Smooth muscle cell (in vitro differentiated cells): ENCODE measurements at regions not wholly inside any gene's neighbourhood (a gene's known extent, or its start where the extent isn't known, plus 50 kb on each side); places are given as distances from the start of the nearest gene placed in this dataset.

Experiments used
- DNase-seq: peaks from one replicate; lab custom pipeline; 2025; ENCODE audit not compliant: unreplicated experiment; lab: John Stamatoyannopoulos, UW
- H2AFZ ChIP-seq: fragments of 200-600 bp; sonication (generic); 2 replicates; pipeline ENCODE4 v1.6.0; 2016; ENCODE audit warnings: antibody characterized with exemption, low read depth, mild to moderate bottlenecking
- H3F3A ChIP-seq: fragments of 200-600 bp; sonication (generic); 2 replicates; pipeline ENCODE4 v1.6.0; 2017; ENCODE audit warnings: antibody characterized with exemption, low read depth
- H3K27ac ChIP-seq: fragments of 200-600 bp; sonication (generic); 2 replicates; pipeline ENCODE4 v1.5.1; 2016; ENCODE audit warnings: low read depth, mild to moderate bottlenecking
- H3K27me3 ChIP-seq: fragments of 200-600 bp; sonication (generic); 2 replicates; pipeline ENCODE4 v1.6.1; 2016; ENCODE audit warnings: low read depth, mild to moderate bottlenecking
- H3K36me3 ChIP-seq: fragments of 200-600 bp; sonication (generic); 2 replicates; pipeline ENCODE4 v1.5.1; 2016; ENCODE audit warnings: low read depth
- H3K4me1 ChIP-seq: fragments of 200-600 bp; sonication (generic); 2 replicates; pipeline ENCODE4 v1.5.1; 2016; ENCODE audit warnings: low read depth
- H3K4me2 ChIP-seq: fragments of 200-600 bp; sonication (generic); 2 replicates; pipeline ENCODE4 v1.6.0; 2016; ENCODE audit warnings: mild to moderate bottlenecking
- H3K4me3 ChIP-seq: fragments of 200-600 bp; sonication (generic); 2 replicates; pipeline ENCODE4 v1.5.1; 2016; ENCODE audit warnings: mild to moderate bottlenecking
- H3K79me2 ChIP-seq: fragments of 200-600 bp; sonication (generic); 2 replicates; pipeline ENCODE4 v1.6.0; 2016; ENCODE audit warnings: low read depth, mild to moderate bottlenecking
- H3K9ac ChIP-seq: fragments of 200-600 bp; sonication (generic); 2 replicates; pipeline ENCODE4 v1.6.0; 2016; ENCODE audit warnings: low read depth
- H3K9me3 ChIP-seq: fragments of 200-600 bp; sonication (generic); replicated peaks from 2 replicates; pipeline ENCODE4 v1.5.1; 2016; ENCODE audit warnings: low read depth
- H4K20me1 ChIP-seq: fragments of 200-600 bp; sonication (generic); 2 replicates; pipeline ENCODE4 v1.6.0; 2016; ENCODE audit warnings: low read depth
- CTCF ChIP-seq: fragments of 200-600 bp; sonication (generic); IDR thresholded peaks from 2 replicates; pipeline ENCODE4 v1.5.1; 2017; ENCODE audit warnings: borderline replicate concordance, mild to moderate bottlenecking, antibody characterized with exemption; ENCODE audit not compliant: insufficient read depth, poor library complexity, severe bottlenecking
- WGBS: methylation state at CpG from one replicate; pipeline ENCODE4 v1.1.7; 2016; ENCODE audit warnings: low lambda C conversion rate; 5-methylcytosine and 5-hydroxymethylcytosine counted together

- no peak for DNase-seq
- Histone ChIP-seq H3K27me3 (peaks cover 13% of the 10 kb centered on the region), H3K79me2 (no peaks in the 10 kb centered on the region), H2AFZ (no peak overlapping the region), H3F3A (no peaks in the 10 kb centered on the region), H3K4me2 (no peak overlapping the region), H3K9me3 (no peaks in the 10 kb centered on the region), H4K20me1 (no peaks in the 10 kb centered on the region), H3K36me3 (no peaks in the 10 kb centered on the region), H3K9ac (no peak overlapping the region), H3K4me3 (no peak overlapping the region), H3K27ac (no peak overlapping the region), H3K4me1 (no peaks in the 10 kb centered on the region)
- WGBS = 92% methylated on average over 1 of the region's 1 CpG
- TF ChIP-seq CTCF = no peak
These were observed 276.8 kb downstream of the TSHZ3 start for GRCh38 chr19:31072451-31072850.

DNA sequence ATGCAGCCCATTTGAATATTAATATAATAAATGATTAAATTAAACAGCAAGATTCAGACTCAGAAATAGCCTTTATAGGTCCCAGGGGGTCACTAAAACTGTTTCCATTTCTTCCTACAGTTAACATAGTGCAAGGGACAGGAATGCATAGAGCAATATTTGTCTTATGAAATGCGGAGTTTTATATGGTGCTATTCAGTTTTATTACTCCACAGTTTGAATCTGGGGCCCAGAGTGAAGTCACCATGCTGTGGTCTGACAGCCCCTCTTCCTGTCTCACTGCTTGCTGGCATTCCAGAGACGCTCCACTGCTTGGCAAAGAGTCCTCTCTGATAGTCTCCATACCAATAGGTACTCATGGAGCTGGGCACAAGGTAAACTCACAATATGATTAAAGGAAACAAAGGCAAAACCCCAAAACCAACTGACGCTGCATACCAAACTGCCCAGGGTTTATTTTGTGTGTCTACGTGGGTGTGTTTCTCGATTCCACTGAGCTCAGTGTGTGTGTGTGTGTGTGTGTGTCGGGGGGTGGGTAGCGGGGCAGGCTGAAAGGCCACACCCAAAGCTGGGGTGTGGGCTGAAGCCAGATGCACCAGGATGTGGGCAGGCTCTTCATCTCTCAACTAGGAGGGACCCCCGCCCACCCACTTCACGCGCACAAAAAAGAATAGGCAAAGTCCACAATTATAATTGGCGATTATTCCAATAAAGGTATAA is 277.9 kb downstream of the TSHZ3 start:
- Histone ChIP-seq H3K9me3 (no peaks in the 10 kb centered on the region), H3K79me2 (no peaks in the 10 kb centered on the region), H3K27me3 (peaks cover 13% of the 10 kb centered on the region), H4K20me1 (no peaks in the 10 kb centered on the region), H2AFZ (no peak overlapping the region), H3K4me3 (no peak overlapping the region), H3K4me2 (no peak overlapping the region), H3K27ac (no peak overlapping the region), H3F3A (no peaks in the 10 kb centered on the region), H3K9ac (no peak overlapping the region), H3K4me1 (no peaks in the 10 kb centered on the region), H3K36me3 (no peaks in the 10 kb centered on the region)
- 88% methylated on average over 11 of the region's 11 CpGs for WGBS
- TF ChIP-seq CTCF = no peak
- DNase-seq = no peak

DNA sequence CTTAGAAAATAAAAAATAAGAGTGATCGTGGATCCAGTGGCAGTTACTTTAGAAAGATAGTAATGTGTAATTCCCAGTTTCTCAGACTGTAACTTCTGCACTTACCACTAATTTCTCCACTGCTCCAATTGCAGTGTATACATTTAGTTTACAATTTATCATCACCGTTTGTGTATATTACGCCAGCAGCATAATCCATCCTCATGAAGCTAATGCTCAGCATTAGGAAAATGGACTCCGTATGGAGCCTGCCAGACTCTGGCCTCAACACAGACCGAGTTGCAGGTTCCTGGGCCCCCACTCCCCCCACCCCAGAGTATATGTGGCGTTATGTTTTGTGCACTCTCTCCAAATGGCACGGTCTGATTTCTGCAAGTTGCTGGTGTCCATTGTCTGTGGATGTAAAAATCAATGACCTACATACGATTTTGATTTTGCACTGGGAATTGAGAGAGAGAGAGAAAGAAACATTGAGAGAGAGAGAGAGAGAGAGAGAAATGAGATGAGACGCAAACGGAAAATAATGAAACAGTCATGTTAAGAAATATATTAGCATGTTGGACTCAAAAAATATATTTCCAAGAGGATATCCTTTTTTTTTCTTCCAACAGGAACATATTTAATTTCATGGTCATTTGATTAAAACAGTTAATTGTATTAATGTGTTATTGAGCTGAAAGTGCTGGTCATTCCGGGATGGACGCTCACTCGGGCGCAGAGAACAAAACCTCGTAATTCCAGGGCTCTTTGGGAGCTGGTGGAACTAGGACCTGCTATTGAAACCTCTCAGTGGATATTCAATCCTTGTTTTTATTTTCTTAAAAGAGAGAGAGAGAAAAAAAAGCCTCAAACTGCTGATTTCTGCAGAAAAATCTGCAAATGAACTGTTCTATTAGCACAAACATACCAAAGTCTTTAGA is 278.8 kb downstream of the TSHZ3 start:
- no peak overlapping the region for H3K9ac ChIP-seq
- H2AFZ ChIP-seq = no peak overlapping the region
- H3K4me3 ChIP-seq = no peak overlapping the region
- H3K4me2 ChIP-seq = no peak overlapping the region
- no peak overlapping the region for H3K27ac ChIP-seq
- H3K27me3 ChIP-seq = peaks cover 13% of the 10 kb centered on the region
- no peaks in the 10 kb centered on the region for H3K4me1 ChIP-seq
- no peak for DNase-seq
- no peaks in the 10 kb centered on the region for H3K36me3 ChIP-seq
- no peaks in the 10 kb centered on the region for H3K9me3 ChIP-seq
- H4K20me1 ChIP-seq = no peaks in the 10 kb centered on the region
- TF ChIP-seq CTCF = no peak
- WGBS = 79% methylated on average over 15 of the region's 15 CpGs
- no peaks in the 10 kb centered on the region for H3K79me2 ChIP-seq
- no peaks in the 10 kb centered on the region for H3F3A ChIP-seq
